ENCODE measurements at regions not wholly inside any gene's neighbourhood (a gene's known extent, or its start where the extent isn't known, plus 50 kb on each side); places are given as distances from the start of the nearest gene placed in this dataset.

GRCh38 chr4:124484940-124485339 is 227.6 kb downstream of the ANKRD50 start:
- Histone ChIP-seq H3K4me3 (ENCODE audit: low read length) (no peak overlapping the region), H3K4me1 (ENCODE audit: control insufficient read depth, insufficient read depth, low read length) (no peaks in the 10 kb centered on the region), H3K27ac (ENCODE audit: low read depth, low read length) (no peak overlapping the region), H3K36me3 (ENCODE audit: control insufficient read depth, insufficient read depth, low read length) (no peaks in the 10 kb centered on the region), H3K27me3 (ENCODE audit: control insufficient read depth, insufficient read depth, low read length) (no peaks in the 10 kb centered on the region), H3K9ac (ENCODE audit: low read length) (no peak overlapping the region)

GRCh38 chr4:124486423-124486822 is 226.1 kb downstream of the ANKRD50 start:
- H3K4me1 ChIP-seq (ENCODE audit: control insufficient read depth, insufficient read depth, low read length): no peaks in the 10 kb centered on the region
- no peak overlapping the region for H3K4me3 ChIP-seq (ENCODE audit: low read length)
- H3K27me3 ChIP-seq (ENCODE audit: control insufficient read depth, insufficient read depth, low read length): no peaks in the 10 kb centered on the region
- no peaks in the 10 kb centered on the region for H3K36me3 ChIP-seq (ENCODE audit: control insufficient read depth, insufficient read depth, low read length)
- H3K9ac ChIP-seq (ENCODE audit: low read length): no peak overlapping the region
- no peak overlapping the region for H3K27ac ChIP-seq (ENCODE audit: low read depth, low read length)

DNA sequence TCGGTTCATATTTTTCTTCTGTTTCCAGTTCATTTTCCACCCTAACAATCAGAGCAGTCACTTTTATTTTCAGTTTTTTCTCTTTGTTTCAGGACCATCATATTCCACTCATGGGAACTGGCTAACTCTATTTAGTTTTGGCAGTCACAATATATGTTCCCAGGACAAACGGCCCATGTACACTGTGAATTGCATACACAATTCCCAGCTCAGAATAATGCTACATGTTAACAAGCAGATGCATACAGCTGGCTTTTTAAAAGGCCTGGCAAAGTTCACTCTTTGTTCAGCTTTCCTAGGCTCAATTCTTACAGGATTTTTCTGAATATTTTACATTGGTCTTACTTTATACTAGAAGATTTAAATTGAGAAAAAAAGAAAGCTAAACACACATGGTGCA is 224.9 kb downstream of the ANKRD50 start:
- Histone ChIP-seq H3K4me1 (ENCODE audit: control insufficient read depth, insufficient read depth, low read length) (no peaks in the 10 kb centered on the region), H3K36me3 (ENCODE audit: control insufficient read depth, insufficient read depth, low read length) (no peaks in the 10 kb centered on the region), H3K27ac (ENCODE audit: low read depth, low read length) (no peak overlapping the region), H3K27me3 (ENCODE audit: control insufficient read depth, insufficient read depth, low read length) (no peaks in the 10 kb centered on the region), H3K9ac (ENCODE audit: low read length) (no peak overlapping the region), H3K4me3 (ENCODE audit: low read length) (no peak overlapping the region)

DNA sequence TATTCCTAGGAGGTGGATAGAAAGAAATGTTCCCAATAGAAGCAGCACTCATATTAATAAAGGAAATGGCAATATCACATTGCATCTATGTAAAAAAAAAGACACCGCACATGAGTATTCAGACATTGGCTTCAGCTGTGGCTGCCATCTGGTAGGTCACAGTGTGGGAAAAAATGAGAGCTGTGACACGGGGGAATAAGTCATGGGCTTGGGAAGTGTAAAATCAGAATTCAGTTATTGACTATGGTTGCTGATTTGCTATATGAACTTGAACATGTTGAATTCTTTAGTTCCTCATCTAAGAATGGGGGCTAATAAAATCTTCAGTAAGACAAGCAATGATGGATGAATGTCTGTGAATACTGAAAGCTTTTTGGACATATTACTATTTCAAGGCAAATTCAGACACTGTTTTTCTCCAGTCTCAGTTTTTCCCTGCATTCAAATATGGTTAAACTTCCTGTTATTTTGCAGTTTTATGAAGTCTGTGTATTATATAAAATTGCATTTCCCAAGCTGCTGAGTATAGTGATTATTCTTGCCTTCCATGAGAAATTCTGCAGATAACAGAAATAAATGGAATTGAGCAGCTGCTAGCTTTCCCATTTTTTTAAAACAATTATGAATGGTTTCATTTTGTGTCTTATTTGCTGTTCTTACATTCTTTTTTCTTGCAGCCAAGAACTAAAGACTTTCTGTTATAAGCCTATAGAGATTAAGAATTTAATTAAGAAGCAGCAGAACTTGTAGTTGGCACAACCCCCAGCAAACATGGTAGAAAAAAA is 221.0 kb downstream of the ANKRD50 start:
- Histone ChIP-seq H3K36me3 (ENCODE audit: control insufficient read depth, insufficient read depth, low read length) (no peaks in the 10 kb centered on the region), H3K27me3 (ENCODE audit: control insufficient read depth, insufficient read depth, low read length) (no peaks in the 10 kb centered on the region), H3K4me3 (ENCODE audit: low read length) (no peak overlapping the region), H3K4me1 (ENCODE audit: control insufficient read depth, insufficient read depth, low read length) (no peaks in the 10 kb centered on the region), H3K9ac (ENCODE audit: low read length) (no peak overlapping the region), H3K27ac (ENCODE audit: low read depth, low read length) (no peak overlapping the region)

DNA sequence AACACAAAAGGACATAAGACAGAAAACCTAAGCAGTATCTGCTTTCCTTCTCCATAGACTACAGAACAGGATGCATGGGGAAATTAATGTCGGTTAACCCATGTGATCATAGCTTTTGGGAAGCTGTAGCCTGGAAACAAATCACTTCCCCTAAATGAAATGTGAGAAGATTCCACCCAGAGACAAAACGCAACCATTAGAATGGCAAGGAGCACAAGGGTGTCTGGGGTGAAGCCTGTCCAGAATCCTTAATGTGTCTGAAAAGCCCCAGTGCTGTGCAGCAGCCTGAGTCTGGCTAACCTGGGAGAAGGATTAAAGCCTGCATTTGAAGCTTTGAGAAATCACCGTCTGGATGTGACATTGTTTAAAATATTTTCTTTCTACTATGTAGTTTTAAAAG is 213.3 kb downstream of the ANKRD50 start:
- H3K4me3 ChIP-seq (ENCODE audit: low read length): no peak overlapping the region
- H3K27ac ChIP-seq (ENCODE audit: low read depth, low read length): no peak overlapping the region
- H3K4me1 ChIP-seq (ENCODE audit: control insufficient read depth, insufficient read depth, low read length): no peaks in the 10 kb centered on the region
- H3K9ac ChIP-seq (ENCODE audit: low read length): no peak overlapping the region
- H3K36me3 ChIP-seq (ENCODE audit: control insufficient read depth, insufficient read depth, low read length): no peaks in the 10 kb centered on the region
- no peaks in the 10 kb centered on the region for H3K27me3 ChIP-seq (ENCODE audit: control insufficient read depth, insufficient read depth, low read length)

DNA sequence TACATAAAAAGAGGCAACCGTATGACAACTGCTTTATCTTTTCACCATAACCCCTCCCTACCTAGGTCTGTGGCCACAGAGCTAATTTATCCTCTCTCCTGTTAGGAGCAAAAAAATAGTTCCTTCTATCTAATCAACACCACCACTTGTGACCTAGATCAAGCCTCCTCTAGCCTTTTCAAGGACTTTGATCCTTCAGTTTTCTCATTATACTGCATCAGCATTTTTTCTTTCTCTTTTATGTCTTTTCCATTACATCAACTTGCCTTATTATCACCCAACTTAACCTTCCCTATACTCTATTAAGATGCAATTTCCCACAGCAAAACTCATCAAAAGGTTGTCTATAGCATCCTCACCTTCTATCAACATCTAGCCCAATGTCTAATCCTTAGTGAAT is 211.0 kb downstream of the ANKRD50 start:
- Histone ChIP-seq H3K36me3 (ENCODE audit: control insufficient read depth, insufficient read depth, low read length) (no peaks in the 10 kb centered on the region), H3K27me3 (ENCODE audit: control insufficient read depth, insufficient read depth, low read length) (no peaks in the 10 kb centered on the region), H3K4me3 (ENCODE audit: low read length) (no peak overlapping the region), H3K27ac (ENCODE audit: low read depth, low read length) (no peak overlapping the region), H3K4me1 (ENCODE audit: control insufficient read depth, insufficient read depth, low read length) (no peaks in the 10 kb centered on the region), H3K9ac (ENCODE audit: low read length) (no peak overlapping the region)

- H3K4me3 ChIP-seq (ENCODE audit: low read length): no peak overlapping the region
- H3K9ac ChIP-seq (ENCODE audit: low read length): no peak overlapping the region
- no peaks in the 10 kb centered on the region for H3K36me3 ChIP-seq (ENCODE audit: control insufficient read depth, insufficient read depth, low read length)
- no peaks in the 10 kb centered on the region for H3K4me1 ChIP-seq (ENCODE audit: control insufficient read depth, insufficient read depth, low read length)
- H3K27ac ChIP-seq (ENCODE audit: low read depth, low read length): no peak overlapping the region
- no peaks in the 10 kb centered on the region for H3K27me3 ChIP-seq (ENCODE audit: control insufficient read depth, insufficient read depth, low read length)
Observed at GRCh38 chr4:124504431-124504830, 208.1 kb downstream of the ANKRD50 start.

GRCh38 chr4:124505211-124505610 is 207.3 kb downstream of the ANKRD50 start:
- Histone ChIP-seq H3K27me3 (ENCODE audit: control insufficient read depth, insufficient read depth, low read length) (no peaks in the 10 kb centered on the region), H3K36me3 (ENCODE audit: control insufficient read depth, insufficient read depth, low read length) (no peaks in the 10 kb centered on the region), H3K4me3 (ENCODE audit: low read length) (no peak overlapping the region), H3K9ac (ENCODE audit: low read length) (no peak overlapping the region), H3K4me1 (ENCODE audit: control insufficient read depth, insufficient read depth, low read length) (no peaks in the 10 kb centered on the region), H3K27ac (ENCODE audit: low read depth, low read length) (no peak overlapping the region)

GRCh38 chr4:124509151-124509550 is 203.4 kb downstream of the ANKRD50 start:
- H3K4me3 ChIP-seq (ENCODE audit: low read length): no peak overlapping the region
- no peaks in the 10 kb centered on the region for H3K27me3 ChIP-seq (ENCODE audit: control insufficient read depth, insufficient read depth, low read length)
- no peaks in the 10 kb centered on the region for H3K36me3 ChIP-seq (ENCODE audit: control insufficient read depth, insufficient read depth, low read length)
- no peaks in the 10 kb centered on the region for H3K4me1 ChIP-seq (ENCODE audit: control insufficient read depth, insufficient read depth, low read length)
- H3K9ac ChIP-seq (ENCODE audit: low read length): no peak overlapping the region
- H3K27ac ChIP-seq (ENCODE audit: low read depth, low read length): no peak overlapping the region

DNA sequence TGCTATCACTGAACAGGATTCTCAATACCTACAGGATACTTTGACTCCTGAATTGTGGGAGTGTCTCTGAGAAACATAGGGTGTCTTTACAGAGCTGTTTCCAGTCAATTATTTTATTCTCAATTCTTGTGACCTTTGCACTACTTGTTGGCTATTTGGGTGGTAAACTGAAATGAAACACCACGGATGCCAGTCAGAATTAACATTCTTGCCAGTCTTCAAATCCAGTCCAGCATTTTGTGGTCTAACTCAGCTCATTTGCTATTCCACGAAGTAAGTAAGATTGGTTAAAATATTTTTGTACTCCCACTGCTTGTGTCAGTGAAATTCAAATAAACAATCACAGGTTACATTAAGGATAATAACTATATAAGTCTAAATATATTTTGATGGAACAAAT is 197.9 kb downstream of the ANKRD50 start:
- Histone ChIP-seq H3K36me3 (ENCODE audit: control insufficient read depth, insufficient read depth, low read length) (no peaks in the 10 kb centered on the region), H3K4me3 (ENCODE audit: low read length) (no peak overlapping the region), H3K27ac (ENCODE audit: low read depth, low read length) (no peak overlapping the region), H3K4me1 (ENCODE audit: control insufficient read depth, insufficient read depth, low read length) (no peaks in the 10 kb centered on the region), H3K27me3 (ENCODE audit: control insufficient read depth, insufficient read depth, low read length) (no peaks in the 10 kb centered on the region), H3K9ac (ENCODE audit: low read length) (no peak overlapping the region)

- no peaks in the 10 kb centered on the region for H3K4me1 ChIP-seq (ENCODE audit: control insufficient read depth, insufficient read depth, low read length)
- H3K36me3 ChIP-seq (ENCODE audit: control insufficient read depth, insufficient read depth, low read length): no peaks in the 10 kb centered on the region
- no peaks in the 10 kb centered on the region for H3K27me3 ChIP-seq (ENCODE audit: control insufficient read depth, insufficient read depth, low read length)
- no peak overlapping the region for H3K9ac ChIP-seq (ENCODE audit: low read length)
- H3K27ac ChIP-seq (ENCODE audit: low read depth, low read length): no peak overlapping the region
- H3K4me3 ChIP-seq (ENCODE audit: low read length): no peak overlapping the region
Observed at GRCh38 chr4:124515591-124515990, 196.9 kb downstream of the ANKRD50 start.

DNA sequence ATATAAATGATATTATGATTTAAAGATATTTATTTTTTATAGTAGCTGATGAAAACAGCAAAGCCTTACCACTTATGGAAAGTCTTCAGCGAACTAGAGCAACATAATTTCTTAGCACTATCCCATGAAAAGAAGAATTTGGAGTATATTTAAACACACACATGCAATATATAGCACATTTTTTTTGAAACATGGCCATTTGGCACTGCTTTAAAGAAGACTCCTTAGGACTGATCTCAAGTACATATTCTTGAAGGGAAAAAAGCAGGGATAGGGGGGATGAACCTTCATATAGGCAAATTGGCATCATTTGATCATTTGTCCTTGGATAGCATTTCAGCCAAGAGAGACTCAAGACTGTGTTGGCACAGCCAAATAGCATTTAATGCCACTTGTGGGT is 193.3 kb downstream of the ANKRD50 start:
- Histone ChIP-seq H3K36me3 (ENCODE audit: control insufficient read depth, insufficient read depth, low read length) (no peaks in the 10 kb centered on the region), H3K4me3 (ENCODE audit: low read length) (no peak overlapping the region), H3K9ac (ENCODE audit: low read length) (no peak overlapping the region), H3K27ac (ENCODE audit: low read depth, low read length) (no peak overlapping the region), H3K27me3 (ENCODE audit: control insufficient read depth, insufficient read depth, low read length) (no peaks in the 10 kb centered on the region), H3K4me1 (ENCODE audit: control insufficient read depth, insufficient read depth, low read length) (no peaks in the 10 kb centered on the region)

DNA sequence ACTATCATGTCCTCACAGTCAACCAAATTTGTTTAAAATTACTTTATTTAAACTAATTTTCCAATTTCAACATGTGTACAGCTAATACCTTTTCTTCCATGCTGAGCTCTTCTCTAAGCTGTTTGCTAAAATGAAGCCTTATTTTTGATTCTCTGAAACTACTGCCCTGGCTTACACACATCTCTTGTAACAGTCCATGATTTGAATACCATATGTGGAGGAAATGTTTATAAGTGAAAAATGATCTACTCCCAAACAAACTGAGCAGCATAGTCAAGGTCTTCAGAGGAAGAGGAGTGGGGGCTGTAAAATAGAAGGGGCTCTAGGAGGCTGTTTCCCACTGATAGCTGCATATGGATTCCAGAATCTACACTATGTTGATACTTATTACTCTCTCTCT is 188.7 kb downstream of the ANKRD50 start:
- Histone ChIP-seq H3K4me3 (ENCODE audit: low read length) (no peak overlapping the region), H3K36me3 (ENCODE audit: control insufficient read depth, insufficient read depth, low read length) (no peaks in the 10 kb centered on the region), H3K27me3 (ENCODE audit: control insufficient read depth, insufficient read depth, low read length) (no peaks in the 10 kb centered on the region), H3K4me1 (ENCODE audit: control insufficient read depth, insufficient read depth, low read length) (no peaks in the 10 kb centered on the region), H3K27ac (ENCODE audit: low read depth, low read length) (no peak overlapping the region), H3K9ac (ENCODE audit: low read length) (no peak overlapping the region)
